ENCODE measurements at regions not wholly inside any gene's neighbourhood (a gene's known extent, or its start where the extent isn't known, plus 50 kb on each side); places are given as distances from the start of the nearest gene placed in this dataset.

- no peak for TF ChIP-seq CTCF (IDR thresholded peaks at IDR 0.05)
- no peak for TF ChIP-seq POLR2A (IDR thresholded peaks at IDR 0.05)
Observed at GRCh38 chr4:158958489-158959270, 144.2 kb upstream of the RAPGEF2 start.

All from body of pancreas (tissue), 4 donors.